SK-N-MC (cell line): ENCODE measurements at regions not wholly inside any gene's neighbourhood (a gene's known extent, or its start where the extent isn't known, plus 50 kb on each side); places are given as distances from the start of the nearest gene placed in this dataset.

ENCODE experiments used
- EZH2 ChIP-seq: fragments of 200-600 bp; sonication (generic); IDR thresholded peaks from one replicate; pipeline ENCODE4 v1.6.1; 2017; ENCODE audit warnings: antibody characterized with exemption
- POLR2AphosphoS5 ChIP-seq: IDR thresholded peaks from 2 replicates; pipeline ENCODE4 v1.6.1; 2012; ENCODE audit warnings: mild to moderate bottlenecking, low read depth, low read length, borderline replicate concordance

- TF ChIP-seq POLR2AphosphoS5 (no peak), EZH2 (no peak)
Measured at GRCh38 chr12:77727442-77728001, 103.2 kb upstream of the NAV3 start.
